ENCODE measurements at regions not wholly inside any gene's neighbourhood (a gene's known extent, or its start where the extent isn't known, plus 50 kb on each side); places are given as distances from the start of the nearest gene placed in this dataset.

DNA sequence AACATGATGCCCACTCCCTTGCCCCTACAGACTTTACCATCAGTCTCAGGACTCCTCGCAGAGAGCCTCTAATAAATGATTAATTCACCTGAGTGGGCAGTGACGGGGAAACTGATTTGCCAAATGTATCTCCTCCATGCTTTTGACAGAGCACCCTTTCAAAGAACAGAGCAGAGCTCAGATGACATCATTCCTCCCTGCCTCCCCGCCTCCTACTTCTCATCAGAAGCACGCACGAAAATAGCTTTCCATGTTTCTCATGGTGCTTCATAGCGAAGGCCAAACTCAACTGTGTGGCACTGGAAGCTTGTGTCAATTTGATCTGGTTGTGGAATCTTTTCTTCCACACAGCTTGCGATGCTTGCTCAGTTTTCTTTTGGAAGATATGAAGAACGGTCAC lies 442.5 kb downstream of the RPS24 start:
- no peak for DNase-seq (ENCODE audit: low spot score)

DNA sequence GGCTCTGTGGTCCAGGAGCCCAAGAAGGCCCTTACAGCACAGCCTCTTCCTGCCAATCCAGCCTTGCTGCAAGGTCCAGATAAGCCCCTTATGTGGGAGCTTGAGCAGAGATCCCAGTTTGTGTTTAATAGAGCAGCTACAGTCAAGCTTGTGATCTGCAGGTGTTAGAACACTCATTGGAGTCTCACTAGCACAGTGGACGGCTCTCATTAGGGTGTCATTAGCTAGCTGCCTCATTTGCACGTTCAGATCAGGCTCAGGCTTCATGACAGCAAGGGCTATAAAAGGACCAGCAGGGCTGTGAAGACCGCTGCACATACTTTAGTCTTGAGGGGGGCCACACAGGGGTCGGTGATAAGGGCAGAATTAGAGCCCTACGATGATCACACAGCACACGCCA lies 443.2 kb downstream of the RPS24 start:
- no peak for DNase-seq (ENCODE audit: low spot score)

DNA sequence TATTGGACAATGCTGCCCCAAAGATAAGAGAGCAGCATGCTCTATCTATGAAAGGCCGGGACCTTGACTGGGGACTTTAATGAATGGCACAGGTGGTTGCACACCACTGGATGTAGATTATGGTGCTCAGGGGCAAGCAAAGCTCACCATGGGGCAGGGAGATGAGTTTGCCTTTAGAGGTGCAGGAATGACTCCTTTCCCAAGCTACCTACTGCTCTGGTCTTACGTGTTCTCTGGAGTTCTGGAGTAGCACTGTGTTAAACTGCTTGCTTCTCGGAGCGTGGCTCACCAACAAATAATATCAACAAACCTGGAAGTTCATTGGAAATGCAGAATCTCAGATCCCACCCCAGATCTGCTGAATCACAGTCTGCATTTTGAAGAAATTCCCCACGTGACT lies 445.3 kb downstream of the RPS24 start:
- no peak for DNase-seq (ENCODE audit: low spot score)

DNA sequence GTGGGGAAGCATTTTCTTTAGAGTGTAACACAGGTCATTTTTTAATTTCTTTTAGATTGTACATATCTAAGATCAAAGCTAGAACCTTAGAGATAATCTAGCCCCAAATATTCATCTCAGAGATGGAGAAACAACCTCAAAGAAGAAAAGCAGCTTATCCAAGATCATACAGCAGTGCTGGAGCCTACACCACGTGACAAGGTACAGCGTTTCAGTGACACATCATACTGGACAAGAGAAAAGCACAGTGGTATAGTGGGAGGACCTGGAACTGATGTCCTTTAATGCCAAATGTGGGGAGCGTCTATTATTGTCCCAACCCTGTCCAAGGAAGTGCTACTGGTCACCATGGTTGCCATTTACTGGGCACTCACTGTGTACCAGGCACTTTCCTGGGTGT lies 445.8 kb downstream of the RPS24 start:
- DNase-seq (ENCODE audit: low spot score) = no peak

DNA sequence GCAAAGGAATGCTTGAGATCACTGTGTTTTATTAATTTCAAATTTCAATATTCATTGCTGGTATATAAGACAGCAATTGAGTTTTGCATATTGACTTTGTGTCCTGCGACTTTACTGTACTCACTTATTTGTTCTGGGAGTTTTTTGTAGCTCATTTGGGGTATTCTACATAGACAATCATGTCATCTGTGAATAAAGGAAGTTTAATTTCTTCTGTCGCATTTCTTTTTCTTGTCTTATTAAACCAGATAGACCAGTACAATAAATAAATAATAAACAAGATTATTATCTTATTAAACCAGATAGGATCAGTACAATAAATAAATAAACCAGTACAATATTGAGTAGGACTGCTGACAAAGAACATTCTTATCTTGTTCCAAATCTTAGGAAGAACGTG lies 448.2 kb downstream of the RPS24 start:
- no peak for DNase-seq (ENCODE audit: low spot score)

DNA sequence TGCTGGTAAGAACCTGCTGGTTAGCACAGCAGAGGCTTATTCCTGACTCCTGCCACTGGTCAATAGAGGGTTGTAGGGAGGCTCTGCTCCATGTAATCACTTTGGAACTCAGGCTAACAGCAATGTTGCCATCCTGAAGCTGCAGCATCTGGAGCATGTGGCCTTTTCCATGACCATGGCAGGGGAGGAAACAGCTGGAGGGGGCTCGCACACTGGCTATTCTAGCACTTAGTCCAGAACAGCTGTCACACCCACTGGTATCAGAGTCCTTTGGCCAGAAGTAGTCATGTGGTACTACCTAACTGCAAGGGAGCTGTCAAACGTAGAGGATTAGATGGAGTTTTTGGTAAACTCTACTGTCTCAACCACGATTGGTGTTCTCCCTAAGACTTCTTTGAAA lies 450.0 kb downstream of the RPS24 start:
- DNase-seq (ENCODE audit: low spot score) = no peak

DNA sequence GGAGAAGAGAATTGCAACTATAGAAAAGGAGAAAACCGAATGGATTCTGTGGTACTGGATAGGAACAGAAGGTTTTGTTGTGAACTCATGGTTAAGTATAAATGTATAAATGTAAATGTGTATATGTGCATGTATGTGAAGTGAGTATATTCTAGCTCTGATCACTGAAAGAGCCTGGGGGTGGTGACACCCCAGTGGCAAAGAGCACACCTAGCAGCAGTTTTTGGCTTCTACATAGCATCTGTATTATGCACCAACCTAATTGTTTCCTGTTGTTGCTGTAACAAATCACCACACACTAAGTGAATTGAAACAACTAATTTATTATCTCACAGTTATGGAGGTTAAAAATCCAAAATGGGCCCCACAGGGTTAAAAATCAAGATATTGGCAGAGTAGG lies 455.4 kb downstream of the RPS24 start:
- no peak for DNase-seq (ENCODE audit: low spot score)

DNA sequence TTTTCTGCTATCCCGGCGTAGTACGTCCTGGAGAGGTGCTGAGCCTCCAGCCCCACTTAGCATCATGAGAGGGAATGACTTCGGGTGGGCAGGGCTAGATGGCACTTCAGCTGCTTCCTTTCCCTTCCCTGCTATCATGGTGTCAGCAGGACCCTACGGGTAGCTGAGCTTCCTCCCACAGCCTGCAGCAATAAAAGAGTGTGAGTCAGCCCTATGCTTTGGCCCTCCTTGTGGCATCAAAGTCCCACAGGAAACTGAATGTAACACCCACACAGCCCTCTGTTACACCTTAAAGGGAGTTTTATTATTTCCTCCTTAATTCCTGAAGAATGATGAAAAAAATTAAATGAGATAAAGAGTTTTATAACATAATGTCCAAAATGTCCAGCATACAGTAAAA lies 458.1 kb downstream of the RPS24 start:
- DNase-seq (ENCODE audit: low spot score) = no peak

DNA sequence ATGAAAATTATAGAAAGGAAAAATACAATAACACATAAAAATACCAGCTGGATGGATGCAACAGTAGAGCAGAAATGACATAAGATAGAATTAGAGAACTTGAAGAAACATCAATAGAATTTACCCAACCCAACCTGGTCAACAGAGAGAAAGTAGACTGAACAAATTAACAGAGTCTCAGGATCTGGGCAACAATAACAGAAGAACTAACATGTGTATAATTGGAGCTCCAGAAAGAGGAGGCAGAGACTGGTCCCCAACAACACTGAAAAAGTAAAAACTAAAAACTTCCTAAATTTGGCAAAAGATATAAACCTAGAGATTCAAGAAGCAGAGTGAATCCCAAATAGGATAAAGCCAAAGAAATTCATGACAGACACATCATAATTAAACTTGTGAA lies 458.8 kb downstream of the RPS24 start:
- DNase-seq (ENCODE audit: low spot score) = no peak

DNA sequence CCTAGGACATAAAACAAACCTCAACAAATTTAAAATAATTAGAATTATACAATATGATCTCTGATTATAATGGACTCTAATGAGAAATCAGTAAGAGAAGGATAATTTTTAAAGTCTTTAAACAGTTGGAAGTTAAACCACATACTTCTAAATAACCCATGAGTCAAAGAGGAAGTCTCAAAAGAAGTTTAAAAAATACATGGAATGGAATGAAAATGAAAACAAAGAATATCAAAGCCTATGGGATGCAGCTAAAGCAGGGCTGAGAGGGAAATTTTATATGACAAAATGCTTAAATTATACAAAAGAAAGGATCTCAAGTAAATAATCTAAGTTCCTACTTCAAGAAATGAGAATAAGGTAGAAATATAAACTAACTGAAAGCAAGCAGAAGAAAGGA lies 460.5 kb downstream of the RPS24 start:
- no peak for DNase-seq (ENCODE audit: low spot score)

DNA sequence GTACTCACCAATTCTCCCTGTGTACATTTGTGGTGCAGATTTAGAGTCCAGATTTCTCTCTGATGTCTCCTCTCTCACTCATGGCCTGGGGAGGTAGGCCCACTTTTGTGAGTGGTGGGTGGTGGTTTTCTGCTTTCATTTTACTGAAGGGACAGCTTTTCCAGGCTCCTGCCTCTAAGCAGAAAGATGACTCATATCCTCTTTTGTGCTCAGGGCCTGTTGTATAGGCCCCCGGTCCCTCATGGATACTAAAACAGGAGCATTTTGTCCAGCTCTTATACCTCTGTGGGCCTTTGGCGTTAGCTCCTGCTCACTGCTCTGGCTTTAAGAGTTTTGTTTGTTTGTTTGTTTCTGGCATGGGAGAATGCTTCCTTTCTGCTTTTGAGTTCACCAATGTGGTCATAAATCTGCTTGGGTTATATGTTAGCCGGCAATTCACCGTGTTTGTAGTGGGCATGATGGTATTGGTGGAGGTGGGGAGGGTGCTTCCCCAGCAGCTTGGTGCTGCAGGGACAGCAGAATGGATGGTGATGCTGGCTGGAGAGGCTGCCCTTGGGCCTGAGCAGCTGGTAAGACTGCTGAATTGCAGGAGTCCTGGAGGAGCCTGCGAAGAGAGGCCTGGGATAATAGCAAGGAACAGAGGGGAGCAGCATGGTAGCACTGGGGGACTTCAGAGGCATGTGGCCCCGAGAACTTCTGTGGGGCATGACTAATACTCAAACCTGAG lies 468.7 kb downstream of the RPS24 start:
- DNase-seq (ENCODE audit: low spot score) = peak; percentile 36

DNA sequence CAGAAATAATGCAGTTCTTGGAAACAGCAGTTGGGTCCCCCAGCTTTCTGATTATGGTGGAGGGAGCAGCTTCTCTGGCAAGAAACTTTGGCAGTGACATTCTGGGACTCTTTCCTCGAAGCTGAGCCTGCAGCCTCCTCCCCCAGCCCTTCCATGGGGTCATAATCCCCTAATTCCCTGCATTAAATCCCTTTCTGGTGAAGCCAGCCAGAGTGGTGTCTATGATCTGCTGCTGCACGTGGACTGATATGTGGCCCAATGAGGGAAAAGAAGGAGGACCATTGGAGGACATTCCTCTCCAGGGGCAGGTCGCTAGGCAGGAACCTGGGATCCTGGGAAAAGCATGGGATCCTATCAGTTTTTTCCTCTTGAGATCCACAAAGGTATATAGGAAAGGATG lies 470.5 kb downstream of the RPS24 start:
- no peak for DNase-seq (ENCODE audit: low spot score)

DNA sequence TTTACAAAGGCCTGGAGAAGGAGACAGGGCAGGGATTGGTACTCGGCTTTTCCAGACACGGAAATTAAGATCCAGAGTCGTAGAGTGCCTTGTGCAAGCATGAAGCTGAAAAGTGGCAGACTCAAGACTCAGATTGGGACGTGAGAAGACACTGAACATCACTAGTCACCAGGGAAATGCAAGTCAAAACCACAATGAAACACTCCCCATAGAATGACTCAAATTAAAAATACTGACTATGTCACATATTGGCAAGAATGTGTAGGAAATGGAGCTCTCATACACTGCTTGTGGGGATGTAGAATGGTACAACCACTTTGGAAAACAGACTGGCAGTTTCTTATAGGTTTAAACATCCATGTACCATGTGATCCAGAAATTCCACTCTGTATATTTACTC lies 472.0 kb downstream of the RPS24 start:
- no peak for DNase-seq (ENCODE audit: low spot score)

DNA sequence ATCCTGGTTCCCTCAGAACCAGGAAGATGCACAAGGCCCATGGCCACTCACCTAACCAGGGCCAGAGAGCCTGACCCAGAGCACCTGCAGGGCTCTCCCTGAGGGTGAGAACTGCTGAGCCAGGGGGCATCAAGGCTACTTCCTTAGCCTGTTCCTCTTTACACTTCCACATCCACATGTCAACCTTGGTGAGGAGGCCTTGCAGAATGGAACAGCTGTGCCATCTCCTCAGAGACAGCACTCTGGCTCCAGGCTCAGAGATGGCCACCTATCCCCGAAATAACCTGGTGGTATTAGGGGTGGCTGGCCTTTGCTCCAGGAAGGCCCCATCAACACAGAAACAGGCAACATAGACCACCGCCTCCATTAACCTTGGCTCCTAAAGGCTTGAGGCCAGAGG lies 473.0 kb downstream of the RPS24 start:
- no peak for DNase-seq (ENCODE audit: low spot score)

DNA sequence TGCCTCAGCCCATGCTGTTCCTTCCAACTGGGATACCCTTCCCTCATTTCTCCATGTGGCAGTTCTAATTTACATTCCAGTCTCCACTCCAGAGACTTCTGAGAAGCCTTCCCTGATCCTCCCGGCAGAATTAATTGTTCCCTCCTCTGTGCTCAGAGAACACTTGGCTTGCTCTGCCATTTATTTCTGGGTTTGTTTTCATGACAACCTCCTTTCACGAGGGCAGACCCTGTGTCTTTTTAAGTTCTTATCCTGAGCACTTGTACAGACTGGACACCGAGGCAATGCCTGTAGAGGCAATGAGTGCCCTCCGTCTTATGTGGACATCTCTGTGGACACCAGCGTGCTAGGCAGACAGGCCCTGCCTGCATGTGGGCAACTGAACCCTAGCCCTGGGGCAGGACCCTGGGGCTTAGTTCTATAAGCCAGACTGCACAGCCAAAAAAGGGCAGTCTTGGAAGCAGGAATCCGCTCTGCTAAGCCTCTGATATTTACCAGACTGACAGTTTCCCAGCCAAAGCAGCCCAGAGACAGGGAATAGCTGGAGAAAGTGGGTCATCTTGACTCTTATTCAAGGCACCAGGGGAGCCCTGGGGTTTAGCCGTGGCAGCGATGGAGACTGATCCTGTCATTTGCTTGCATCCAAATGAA lies 474.0 kb downstream of the RPS24 start:
- no peak for DNase-seq (ENCODE audit: low spot score)

DNA sequence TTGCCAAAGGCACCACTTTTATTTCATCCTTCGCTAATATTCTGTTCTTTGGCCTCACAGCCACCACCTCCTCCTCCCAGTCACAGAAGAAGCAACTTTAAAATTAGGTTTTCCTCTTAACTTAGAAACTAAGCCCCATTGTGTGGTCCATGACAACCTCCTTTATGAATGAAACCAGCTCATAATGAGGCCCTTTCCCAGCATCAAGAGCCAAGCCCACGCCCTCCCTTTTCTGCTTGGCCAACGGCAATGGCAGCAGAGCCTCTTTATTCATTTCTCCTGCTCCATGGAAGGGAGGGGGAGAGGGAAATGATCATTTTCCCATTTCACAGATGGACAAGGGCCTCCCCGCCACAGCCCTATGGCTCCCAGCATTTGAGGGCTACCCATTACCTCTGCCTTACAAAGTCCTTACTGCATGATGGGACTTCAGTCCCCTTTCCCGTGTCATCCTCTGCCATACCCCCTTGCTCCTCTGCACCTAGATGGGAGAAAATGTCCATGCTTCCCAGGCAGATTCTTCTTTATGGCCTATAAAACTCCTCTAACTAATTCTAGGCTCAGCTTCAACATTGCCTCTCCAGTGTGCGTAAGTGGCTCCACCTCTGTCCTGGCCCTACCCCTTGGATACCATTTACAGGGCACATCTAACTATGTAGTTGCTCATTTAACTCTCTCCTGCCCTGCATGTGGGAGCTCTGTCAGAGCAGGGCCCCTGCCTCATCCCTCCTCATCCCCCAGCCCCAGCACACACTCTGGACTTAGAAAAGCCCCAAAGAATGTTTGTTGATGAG lies 475.5 kb downstream of the RPS24 start:
- no peak for DNase-seq (ENCODE audit: low spot score)

DNA sequence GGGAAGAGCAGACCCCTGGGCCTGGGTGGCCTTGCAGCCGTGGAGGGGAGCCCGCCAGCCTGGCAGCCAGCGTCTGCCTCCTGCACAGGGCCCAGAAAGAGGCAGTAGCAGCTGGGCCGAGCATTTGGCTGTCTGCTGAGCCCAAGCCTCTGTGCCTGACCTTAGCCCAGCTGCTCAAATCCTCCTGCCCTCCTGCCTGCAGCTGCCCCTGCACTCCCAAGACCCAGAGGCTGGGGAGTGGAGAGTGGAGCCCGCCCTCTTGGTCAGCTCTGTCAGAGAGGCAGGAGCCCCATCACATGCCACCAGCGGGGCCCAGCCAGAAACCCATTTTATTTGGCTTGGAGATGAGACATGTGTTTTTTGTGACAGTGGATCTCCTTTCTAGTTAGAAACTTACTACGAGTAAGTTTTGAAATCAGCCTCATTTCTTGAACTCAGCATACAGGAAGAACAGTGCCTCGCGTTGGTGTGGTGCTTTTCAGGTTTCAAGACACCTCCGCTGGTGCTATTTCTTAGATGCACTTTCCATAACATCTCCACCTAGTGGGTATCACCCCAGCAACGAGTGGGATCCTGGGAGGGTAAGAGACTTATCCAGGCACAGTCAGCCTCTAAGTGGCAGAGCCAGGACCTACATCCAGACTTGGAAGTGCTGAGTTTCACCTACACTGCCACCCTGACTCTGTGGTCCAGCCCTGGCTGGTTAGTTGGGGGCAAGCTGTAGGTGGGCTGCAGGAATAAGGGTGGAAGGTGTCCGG lies 477.1 kb downstream of the RPS24 start:
- DNase-seq (ENCODE audit: low spot score) = no peak

DNA sequence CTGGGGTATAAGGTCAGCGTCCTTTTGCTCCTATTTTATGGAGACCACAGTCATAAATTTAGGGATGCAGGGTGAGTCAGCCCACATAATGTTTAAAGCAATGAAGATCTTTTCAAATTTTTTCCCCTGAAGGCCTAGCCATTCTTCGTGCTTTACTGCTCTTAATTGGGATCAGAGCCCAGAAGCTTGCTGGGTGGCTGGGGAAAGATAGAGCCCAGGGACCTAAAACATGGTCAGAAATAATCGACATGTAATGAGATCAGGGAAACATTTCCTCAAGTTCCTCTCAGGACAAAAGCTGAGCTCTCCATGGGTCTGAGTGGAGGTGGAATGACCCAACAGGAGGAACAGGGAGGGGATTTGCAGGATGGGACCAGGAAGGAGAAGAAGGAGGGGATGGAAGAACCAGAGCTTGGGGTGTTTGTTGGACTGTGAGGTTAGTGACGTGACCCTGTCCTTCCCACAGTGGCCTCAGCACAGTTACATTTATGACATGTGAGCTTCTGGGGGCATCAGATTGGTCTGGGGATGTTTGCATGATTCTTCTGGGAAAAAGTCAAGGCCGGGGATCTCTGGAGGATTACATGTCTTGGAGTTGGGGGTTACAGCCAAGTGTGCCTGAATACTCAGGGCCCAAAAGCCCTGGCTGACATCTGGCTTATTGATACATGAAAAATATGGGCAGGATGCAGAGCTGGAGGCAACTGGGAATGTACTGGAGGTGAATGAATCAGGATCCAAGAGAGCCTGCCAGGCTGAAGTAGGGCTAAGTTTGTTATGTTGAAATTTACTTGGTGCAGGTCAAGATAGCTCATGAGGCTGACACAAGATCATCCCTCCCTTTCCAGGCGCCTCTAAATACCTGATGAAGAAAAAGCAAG lies 477.9 kb downstream of the RPS24 start:
- DNase-seq (ENCODE audit: low spot score) = no peak

DNA sequence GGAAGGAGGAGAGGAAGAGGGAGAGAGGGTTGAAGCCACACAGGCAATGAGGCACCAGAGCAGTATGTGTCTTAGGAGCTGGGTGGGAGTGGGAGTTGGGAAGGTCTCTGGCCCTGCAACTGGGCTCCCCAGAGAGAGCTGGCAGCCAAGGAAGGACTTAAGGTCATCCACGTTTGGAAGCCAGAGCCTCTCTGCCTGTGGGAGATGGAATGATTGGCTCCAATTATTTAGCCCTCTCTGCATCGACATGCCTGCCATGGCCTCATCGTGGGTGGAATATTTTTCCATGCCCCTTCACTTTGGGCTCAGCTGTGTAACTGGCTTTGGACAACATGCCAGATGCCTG lies 478.5 kb downstream of the RPS24 start:
- no peak for DNase-seq (ENCODE audit: low spot score)

DNA sequence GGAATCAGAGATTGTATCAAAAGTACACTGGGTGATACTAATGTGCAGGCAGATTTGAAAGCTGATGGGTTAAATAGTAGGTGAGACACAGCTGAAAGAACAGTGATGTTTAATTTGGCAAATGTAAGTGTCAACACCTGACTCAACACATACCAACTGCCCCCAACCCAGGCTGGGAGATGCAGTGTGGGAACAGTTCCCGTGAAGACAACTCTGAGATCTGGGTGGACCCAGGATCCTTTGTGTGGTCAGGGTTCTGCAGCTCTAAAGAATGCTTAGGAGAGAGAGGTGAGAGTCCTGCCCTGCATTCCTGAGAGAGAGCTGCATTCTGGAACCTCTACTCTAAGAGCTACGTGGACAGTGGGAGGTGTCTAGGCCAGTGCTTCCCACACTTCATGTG lies 479.7 kb downstream of the RPS24 start:
- no peak for DNase-seq (ENCODE audit: low spot score)

DNA sequence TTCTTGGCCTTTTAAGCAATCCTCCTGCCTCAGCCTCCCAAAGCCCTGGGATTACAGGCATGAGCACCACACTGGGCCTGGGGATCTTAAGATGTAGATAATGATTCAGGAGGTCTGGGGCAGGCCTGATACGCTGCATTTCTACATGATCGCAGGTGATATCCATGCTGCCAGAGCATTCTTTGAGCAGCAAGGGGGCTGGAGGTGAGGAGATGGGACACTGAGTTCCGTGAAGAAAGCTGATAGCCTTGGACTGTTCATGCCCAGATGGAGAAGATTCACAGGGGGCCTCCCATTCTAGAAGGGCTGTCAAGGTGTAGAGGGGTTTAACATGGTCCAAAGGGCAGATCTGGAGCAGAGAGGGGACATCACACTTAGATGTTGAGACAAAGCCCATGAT lies 480.3 kb downstream of the RPS24 start:
- no peak for DNase-seq (ENCODE audit: low spot score)

All from H4 (cell line).